NCI-H2081 (cell line): ENCODE measurements at regions not wholly inside any gene's neighbourhood (a gene's known extent, or its start where the extent isn't known, plus 50 kb on each side); places are given as distances from the start of the nearest gene placed in this dataset.
"Not testable (repeated sequence)": the region's sequence is repeated elsewhere in the genome, so short reads cannot be mapped to it uniquely, and the experiment has no call there.

Experiments used
- DNase-seq, 2 experiments: peaks; one replicate each; lab custom pipeline; 2025; lab: John Stamatoyannopoulos, UW

GRCh38 chr1:214143006-214143992, 137.7 kb upstream of the SMYD2 start:
- DNase-seq = no peak

GRCh38 chr1:214144521-214144920, 136.4 kb upstream of the SMYD2 start:
- DNase-seq = not testable (repeated sequence)

DNA sequence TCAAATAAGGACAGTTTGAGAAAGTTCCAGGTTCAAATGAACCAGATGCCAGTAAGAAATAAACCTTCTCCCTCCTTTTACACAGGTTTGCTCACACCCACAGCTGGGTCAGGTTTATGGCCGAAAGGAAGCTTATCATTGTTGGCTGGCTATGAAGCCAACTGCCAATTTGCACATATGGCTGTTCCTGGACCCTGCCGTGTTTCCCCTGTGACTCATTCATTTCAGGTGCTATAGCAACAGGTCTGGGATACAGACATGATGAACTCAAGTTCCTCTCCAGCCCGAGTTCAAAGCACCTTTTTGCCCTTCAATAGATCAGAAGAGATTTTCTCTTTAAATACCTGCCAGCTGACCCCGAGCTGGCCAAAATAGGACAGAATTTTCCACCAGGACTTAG, 134.4 kb upstream of the SMYD2 start:
- peak in 1 of 2 experiments; percentile 58 for DNase-seq

DNA sequence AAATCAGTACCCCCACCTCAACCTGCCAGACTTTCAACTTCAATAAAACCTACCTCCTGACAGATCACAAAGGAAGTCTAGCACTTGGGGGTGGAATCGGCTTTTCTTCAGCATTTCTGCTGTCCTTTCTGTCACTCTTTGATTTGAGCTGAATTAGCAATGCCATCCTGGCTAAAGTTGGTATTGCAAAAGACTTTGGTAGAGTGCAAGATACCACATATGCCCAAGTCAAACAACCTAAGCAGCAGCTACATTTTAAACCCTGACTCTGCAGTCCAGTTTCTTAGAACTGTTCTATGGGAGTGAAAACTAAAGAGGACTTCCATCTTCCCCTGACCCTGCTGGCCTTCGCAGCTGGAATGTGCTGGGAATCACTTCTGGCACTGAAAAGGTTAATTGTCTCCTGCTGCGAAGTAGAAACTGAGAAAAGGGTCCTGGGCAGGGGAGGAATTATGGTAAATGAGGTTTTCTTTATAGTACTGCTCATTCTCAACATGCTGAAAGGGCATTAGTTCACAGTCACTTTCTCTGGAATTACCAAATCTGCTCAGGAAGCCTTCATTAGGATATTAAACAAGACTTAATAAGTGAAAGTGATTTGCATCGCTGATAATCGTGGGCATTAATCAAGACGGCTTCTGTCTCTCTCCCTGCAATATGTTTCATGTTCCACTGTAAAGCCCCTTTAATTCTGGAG, 126.2 kb upstream of the SMYD2 start:
- DNase-seq = no peak

DNA sequence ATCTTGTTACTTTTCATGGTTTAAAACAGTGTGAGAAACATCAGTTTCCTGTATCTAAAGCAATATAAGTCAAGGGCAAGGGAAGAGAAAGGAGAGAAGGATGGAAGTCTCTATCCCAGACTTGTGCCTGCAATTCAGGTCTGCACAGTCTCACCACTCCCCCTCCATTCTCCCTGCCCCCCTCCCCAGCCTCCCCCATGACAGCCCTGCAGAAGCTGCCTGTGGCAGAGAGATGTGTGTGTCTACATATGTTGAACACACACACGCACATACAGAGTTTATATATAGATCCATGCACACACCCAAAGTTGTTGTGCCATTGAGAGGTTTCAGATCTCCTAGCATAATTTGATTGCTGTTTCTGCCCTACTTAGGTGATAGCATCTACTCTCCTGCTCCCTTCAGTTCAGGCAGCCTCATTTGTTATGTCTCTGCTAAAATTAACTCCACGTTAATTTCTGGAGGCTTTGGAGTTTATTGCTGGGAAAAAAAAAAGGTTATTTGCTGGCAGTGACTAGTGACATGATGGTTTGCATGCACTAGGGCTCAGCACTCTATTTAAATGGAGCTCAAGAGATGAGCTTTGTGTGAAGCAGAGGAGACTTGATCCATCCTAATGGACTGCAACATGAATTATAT, 124.9 kb upstream of the SMYD2 start:
- DNase-seq = no peak

DNA sequence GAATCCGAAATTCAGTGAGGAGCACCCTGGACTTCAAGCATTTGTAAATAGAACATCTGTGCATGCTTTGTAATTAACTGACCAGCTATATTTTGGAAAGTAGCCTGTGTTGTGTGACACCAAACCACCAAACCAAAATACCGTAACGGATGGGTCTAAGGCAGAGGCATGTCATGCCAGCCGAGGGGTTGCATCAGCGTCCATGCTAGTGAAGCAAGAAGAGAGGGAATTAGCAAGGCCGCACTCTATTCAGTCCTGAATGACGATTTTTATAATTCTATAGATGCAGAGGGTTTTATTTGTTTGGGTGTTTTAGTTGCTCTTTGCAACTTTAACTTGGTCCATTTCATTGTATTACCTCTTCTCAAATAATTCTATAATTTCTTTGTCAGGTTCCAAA, 116.8 kb upstream of the SMYD2 start:
- DNase-seq = no peak

- DNase-seq = no peak
These were observed 115.0 kb upstream of the SMYD2 start for GRCh38 chr1:214165850-214166374.

- DNase-seq = no peak
These were observed 106.3 kb upstream of the SMYD2 start for GRCh38 chr1:214174508-214175199.

GRCh38 chr1:214178102-214178501, 102.9 kb upstream of the SMYD2 start:
- DNase-seq = no peak

- no peak for DNase-seq
These were observed 96.0 kb upstream of the SMYD2 start for GRCh38 chr1:214184992-214185391.

DNA sequence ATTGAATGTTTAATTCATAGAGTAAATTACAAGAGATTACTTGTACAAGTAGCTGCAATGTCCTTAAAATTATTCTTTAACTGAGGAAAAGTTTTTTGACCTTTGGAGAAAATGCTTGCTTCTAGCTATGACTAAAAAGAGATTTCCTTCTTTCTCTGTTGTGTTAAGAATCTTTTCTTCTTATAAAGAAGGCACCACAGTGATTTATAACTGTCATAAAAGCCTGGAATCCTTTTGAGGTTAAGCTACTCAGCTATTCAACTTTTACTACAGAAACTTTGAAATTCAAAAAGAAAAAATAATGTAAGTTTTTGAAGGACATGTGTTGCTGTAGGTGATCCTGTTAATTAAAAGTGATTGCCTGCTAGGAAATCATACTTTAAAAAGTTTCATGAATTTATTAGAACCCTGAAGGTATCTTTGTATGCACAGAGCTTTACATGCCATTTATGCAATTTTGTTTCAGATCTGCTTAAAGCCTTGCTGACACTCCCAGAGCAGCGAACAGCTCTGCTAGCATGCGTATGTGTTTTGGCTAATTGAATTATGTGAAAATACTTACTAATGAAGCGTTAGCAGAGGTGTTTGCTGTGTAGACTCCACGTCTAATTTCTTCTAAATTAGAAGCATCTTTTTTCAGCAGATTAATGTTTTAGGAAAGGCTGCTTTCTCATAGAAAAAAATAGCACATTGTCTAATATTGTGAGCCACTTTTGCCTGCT, 94.7 kb upstream of the SMYD2 start:
- DNase-seq = no peak

DNA sequence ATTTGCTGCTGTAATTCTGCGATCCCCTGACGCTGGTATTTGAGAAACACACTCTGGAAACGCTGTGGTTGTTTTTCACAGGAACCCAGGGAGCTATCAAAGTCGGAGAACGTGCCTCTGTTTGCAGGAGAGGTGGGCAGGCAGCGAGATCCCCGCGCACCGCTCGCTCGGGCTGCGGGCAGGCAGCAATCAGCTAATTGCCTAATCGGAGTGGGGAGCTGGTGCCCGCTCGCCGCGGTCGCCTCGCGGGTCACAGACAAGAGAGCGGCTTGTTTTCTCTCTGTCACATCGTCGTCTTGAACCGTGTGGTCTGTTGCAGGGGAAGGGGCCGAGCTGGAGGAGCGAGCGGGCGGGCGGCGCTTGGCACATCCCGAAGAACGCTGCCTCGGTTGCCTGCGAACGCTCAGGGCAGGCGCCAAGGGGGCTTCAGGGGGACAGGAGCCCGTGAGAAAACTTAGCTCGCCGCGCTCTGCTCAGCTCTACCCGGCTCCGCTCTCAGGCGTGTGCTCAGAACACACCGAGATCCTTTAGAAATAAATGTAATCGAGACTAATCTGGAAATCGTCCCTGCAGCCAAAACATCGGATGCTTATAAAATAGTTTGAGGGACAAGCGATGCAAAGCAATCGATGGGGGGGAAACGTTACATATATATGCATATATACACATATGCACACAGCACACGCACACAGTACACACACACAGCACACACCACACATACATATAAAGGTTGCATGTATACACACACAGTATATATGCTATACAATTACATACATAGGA, 93.6 kb upstream of the SMYD2 start:
- no peak for DNase-seq

- DNase-seq = no peak
These were observed 93.0 kb upstream of the SMYD2 start for GRCh38 chr1:214187933-214188332.

DNA sequence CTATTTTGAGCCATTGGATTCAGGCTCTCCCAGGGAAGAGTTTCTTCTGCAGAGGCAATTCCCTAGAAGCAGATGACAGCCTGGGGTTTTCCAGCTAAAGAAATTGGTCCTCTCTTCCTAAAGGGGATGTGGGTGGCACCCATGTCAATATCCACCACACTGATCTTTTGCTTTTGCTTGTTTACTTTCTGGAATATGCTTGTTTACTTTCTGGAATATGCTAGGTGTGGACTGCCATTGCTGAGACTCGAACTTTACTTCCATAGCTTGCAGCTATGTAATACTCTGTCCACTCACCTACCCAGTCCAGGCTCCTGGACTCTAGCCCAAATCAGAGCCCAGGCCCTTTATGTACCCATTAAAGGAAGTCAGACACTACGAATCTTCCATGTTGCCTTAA, 92.1 kb upstream of the SMYD2 start:
- no peak for DNase-seq

- no peak for DNase-seq
These were observed 87.9 kb upstream of the SMYD2 start for GRCh38 chr1:214192825-214193643.

DNA sequence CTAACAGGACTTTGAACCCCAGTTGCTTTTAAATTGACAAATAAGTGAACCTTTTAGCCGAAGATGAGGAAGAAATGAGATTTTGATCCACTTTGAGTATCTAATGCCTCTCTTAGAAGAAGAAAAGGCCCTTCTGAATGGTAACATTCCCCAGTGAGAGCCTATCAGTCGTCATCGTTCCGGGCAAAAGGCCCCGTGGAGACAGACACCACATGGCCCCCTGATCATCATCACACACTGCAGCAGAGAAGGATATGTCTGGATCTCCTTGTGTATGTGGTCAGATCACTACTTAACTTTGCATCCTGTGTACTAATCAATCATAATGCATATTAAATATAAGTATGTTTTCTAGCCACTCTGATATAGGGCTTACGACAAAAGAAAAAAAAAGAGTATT, 87.3 kb upstream of the SMYD2 start:
- no peak for DNase-seq

DNA sequence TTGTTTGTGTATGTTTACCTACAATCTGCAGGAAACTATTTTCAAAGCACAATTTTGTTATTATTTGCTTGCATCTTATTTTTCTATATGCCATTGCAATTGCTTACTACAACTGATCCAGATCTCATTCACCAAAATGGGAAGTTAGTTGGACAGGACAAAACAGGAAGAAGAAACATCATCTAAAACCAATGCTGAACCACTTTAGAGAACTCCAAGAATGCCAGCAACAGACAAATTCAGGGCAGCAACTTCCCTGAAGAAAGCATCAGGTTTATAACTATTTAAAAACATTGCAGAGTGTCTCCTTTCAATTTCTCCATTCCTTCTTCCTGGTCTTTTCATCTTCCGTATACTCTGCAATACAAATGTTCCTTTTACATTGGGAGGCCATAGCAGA, 82.4 kb upstream of the SMYD2 start:
- no peak for DNase-seq

- no peak for DNase-seq
These were observed 81.4 kb upstream of the SMYD2 start for GRCh38 chr1:214199585-214199984.

- no peak for DNase-seq
These were observed 78.0 kb upstream of the SMYD2 start for GRCh38 chr1:214202992-214203391.

- no peak for DNase-seq
These were observed 75.9 kb upstream of the SMYD2 start for GRCh38 chr1:214205053-214205452.
